Gastrocnemius medialis (tissue), 4 donors: ENCODE measurements at regions not wholly inside any gene's neighbourhood (a gene's known extent, or its start where the extent isn't known, plus 50 kb on each side); places are given as distances from the start of the nearest gene placed in this dataset.

Experiments
- POLR2A ChIP-seq, 2 donors: fragments of 450-650 bp; IDR thresholded peaks; one replicate each; pipeline ENCODE4 v1.6.1; 2017; ENCODE audit warnings: antibody characterized with exemption in 2 of 2, mild to moderate bottlenecking in 2 of 2, moderate library complexity in 2 of 2
- TF ChIP-seq, protein P1 (sequence below), 5 experiments: fragments of 450-650 bp in 3 of 5; fragments of 200-600 bp in 2 of 5; sonication (generic) in 2 of 5; IDR thresholded peaks in 4 of 5; conservative IDR thresholded peaks in 1 of 5; 1 replicate in 4 of 5; 2 replicates in 1 of 5; pipeline ENCODE4 v1.5.1; 2016 to 2019; ENCODE audit warnings: antibody characterized with exemption in 5 of 5, mild to moderate bottlenecking in 3 of 5, moderate library complexity in 3 of 5

DNA sequence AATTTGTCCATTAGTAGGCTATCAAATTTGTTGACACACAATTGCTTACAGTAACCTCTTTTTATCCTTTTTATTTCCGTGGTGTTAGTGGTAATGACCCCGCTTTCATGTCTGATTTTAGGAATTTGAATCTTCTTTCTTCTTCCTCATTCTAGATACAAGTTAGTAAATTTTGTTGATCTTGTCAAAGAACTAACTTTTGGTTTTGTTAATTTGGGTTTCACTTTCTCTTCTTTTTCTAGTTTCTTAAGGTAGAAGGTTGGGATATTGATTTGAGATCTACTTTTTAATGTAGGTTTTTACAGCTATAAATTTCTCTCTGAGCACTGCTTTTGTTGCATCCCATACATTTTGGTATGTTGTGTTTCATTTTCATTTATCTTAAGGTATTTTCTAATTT is 53.3 kb upstream of the SLC7A1 start:
- TF ChIP-seq POLR2A (IDR thresholded peaks at IDR 0.05): no peak
- TF ChIP-seq, protein P1, sequence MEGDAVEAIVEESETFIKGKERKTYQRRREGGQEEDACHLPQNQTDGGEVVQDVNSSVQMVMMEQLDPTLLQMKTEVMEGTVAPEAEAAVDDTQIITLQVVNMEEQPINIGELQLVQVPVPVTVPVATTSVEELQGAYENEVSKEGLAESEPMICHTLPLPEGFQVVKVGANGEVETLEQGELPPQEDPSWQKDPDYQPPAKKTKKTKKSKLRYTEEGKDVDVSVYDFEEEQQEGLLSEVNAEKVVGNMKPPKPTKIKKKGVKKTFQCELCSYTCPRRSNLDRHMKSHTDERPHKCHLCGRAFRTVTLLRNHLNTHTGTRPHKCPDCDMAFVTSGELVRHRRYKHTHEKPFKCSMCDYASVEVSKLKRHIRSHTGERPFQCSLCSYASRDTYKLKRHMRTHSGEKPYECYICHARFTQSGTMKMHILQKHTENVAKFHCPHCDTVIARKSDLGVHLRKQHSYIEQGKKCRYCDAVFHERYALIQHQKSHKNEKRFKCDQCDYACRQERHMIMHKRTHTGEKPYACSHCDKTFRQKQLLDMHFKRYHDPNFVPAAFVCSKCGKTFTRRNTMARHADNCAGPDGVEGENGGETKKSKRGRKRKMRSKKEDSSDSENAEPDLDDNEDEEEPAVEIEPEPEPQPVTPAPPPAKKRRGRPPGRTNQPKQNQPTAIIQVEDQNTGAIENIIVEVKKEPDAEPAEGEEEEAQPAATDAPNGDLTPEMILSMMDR (IDR thresholded peaks at IDR 0.05 in 4 of 5, conservative IDR thresholded peaks at IDR 0.05 in 1 of 5): no peak
